ENCODE measurements at regions not wholly inside any gene's neighbourhood (a gene's known extent, or its start where the extent isn't known, plus 50 kb on each side); places are given as distances from the start of the nearest gene placed in this dataset.

- ATAC-seq, result no peak
- no peak for TF ChIP-seq CTCF (IDR thresholded peaks at IDR 0.05)
- no peaks in the 10 kb centered on the region for H3K4me1 ChIP-seq
- DNase-seq, result no peak
- H3K36me3 ChIP-seq (ENCODE audit: insufficient read depth in 1 of 2, low read depth in 1 of 2), result no peaks in the 10 kb centered on the region
- WGBS, 3 donors, result 65 to 72% (median 68%) methylated on average over 5 of the region's 5 CpGs
- H3K9me3 ChIP-seq, result peaks cover 10% of the 10 kb centered on the region
- intact Hi-C loops (cut with DNase I), result loop anchor here in 1 of 2 donors (10.0 kb wide), 1 partner anchor 344 kb away; no protein-coding TSS in a partner anchor
- H3K27me3 ChIP-seq (ENCODE audit: insufficient read depth in 3 of 3, low read length in 2 of 3), result no peaks in the 10 kb centered on the region
- H3K4me3 ChIP-seq, result no peak overlapping the region
- H3K27ac ChIP-seq, result no peak overlapping the region
Measured at GRCh38 chr16:55030944-55031343, 100.3 kb downstream of the IRX5 start.

- Histone ChIP-seq H3K9me3 (peaks cover 10% of the 10 kb centered on the region), H3K36me3 (ENCODE audit: insufficient read depth in 1 of 2, low read depth in 1 of 2) (no peaks in the 10 kb centered on the region), H3K4me3 (no peak overlapping the region), H3K27me3 (ENCODE audit: insufficient read depth in 3 of 3, low read length in 2 of 3) (no peaks in the 10 kb centered on the region), H3K27ac (no peak overlapping the region), H3K4me1 (no peaks in the 10 kb centered on the region)
- WGBS, 3 donors, result 73 to 77% (median 74%) methylated on average over 6 of the region's 6 CpGs
- intact Hi-C loops (cut with DNase I), result loop anchor here in 1 of 2 donors (10.0 kb wide), 1 partner anchor 343 kb away; no protein-coding TSS in a partner anchor
- no peak for ATAC-seq
- DNase-seq, result no peak
- TF ChIP-seq CTCF (IDR thresholded peaks at IDR 0.05), result no peak
Measured at GRCh38 chr16:55031481-55031880, 100.8 kb downstream of the IRX5 start.

GRCh38 chr16:55033225-55034156 lies 102.8 kb downstream of the IRX5 start:
- ATAC-seq, result no peak
- H3K4me3 ChIP-seq, result no peak overlapping the region
- H3K4me1 ChIP-seq, result no peaks in the 10 kb centered on the region
- H3K9me3 ChIP-seq, result peaks cover 10% of the 10 kb centered on the region
- H3K36me3 ChIP-seq (ENCODE audit: insufficient read depth in 1 of 2, low read depth in 1 of 2), result no peaks in the 10 kb centered on the region
- TF ChIP-seq CTCF (IDR thresholded peaks at IDR 0.05), result no peak
- no peak overlapping the region for H3K27ac ChIP-seq
- 85 to 87% (median 86%) methylated on average over 28 of the region's 28 CpGs for WGBS, 3 donors
- intact Hi-C loops (cut with DNase I), result loop anchor here in 1 of 2 donors (10.0 kb wide), 1 partner anchor 341 kb away; no protein-coding TSS in a partner anchor
- H3K27me3 ChIP-seq (ENCODE audit: insufficient read depth in 3 of 3, low read length in 2 of 3), result no peaks in the 10 kb centered on the region
- no peak for DNase-seq

GRCh38 chr16:55035029-55035428 lies 104.4 kb downstream of the IRX5 start:
- intact Hi-C loops (cut with DNase I), result loop anchor here in 1 of 2 donors (10.0 kb wide), 1 partner anchor 340 kb away; no protein-coding TSS in a partner anchor

More at GRCh38 chr16:55035029-55035428, 104.4 kb downstream of the IRX5 start:
- no peaks in the 10 kb centered on the region for H3K4me1 ChIP-seq
- ATAC-seq (peak in 2 of 4 donors; percentile 35 to 71), DNase-seq (no peak)
- 51 to 64% (median 53%) methylated on average over 9 of the region's 9 CpGs for WGBS, 3 donors
- peak; percentile 38 for TF ChIP-seq CTCF (IDR thresholded peaks at IDR 0.05)
- no peaks in the 10 kb centered on the region for H3K36me3 ChIP-seq (ENCODE audit: insufficient read depth in 1 of 2, low read depth in 1 of 2)
- H3K4me3 ChIP-seq, result no peak overlapping the region
- no peak overlapping the region for H3K27ac ChIP-seq
- no peaks in the 10 kb centered on the region for H3K9me3 ChIP-seq
- no peaks in the 10 kb centered on the region for H3K27me3 ChIP-seq (ENCODE audit: insufficient read depth in 3 of 3, low read length in 2 of 3)

Data from psoas muscle (tissue), 7 donors.